HG02642 (cell line): ENCODE measurements at regions not wholly inside any gene's neighbourhood (a gene's known extent, or its start where the extent isn't known, plus 50 kb on each side); places are given as distances from the start of the nearest gene placed in this dataset.

ENCODE experiments used
- ATAC-seq: cut with Tn5 transposase; IDR thresholded peaks from one replicate; pipeline ENCODE4 v1.9.1; 2021; ENCODE audit warnings: mild to moderate bottlenecking; ENCODE audit not compliant: unreplicated experiment, poor library complexity

DNA sequence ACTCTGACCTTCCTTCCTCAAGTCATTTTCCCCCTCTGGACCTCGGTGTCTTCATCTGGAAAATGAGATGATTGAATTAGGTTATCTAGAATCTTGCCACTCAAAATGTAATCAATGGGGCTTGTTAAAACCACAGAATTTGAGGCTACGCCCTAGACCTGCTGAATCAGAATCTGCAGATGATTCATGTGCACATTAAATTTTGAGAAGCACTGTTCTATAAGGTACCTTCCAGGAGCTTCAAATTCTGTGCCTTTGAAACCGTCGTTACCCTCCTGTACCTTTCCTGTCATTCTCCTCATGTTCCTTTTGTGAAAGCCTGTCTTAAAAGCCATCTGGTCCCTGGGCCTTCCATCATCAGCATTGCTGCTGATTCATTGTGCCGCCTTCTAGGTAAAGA lies 172.4 kb upstream of the TOPAZ1 start:
- ATAC-seq, result no peak

DNA sequence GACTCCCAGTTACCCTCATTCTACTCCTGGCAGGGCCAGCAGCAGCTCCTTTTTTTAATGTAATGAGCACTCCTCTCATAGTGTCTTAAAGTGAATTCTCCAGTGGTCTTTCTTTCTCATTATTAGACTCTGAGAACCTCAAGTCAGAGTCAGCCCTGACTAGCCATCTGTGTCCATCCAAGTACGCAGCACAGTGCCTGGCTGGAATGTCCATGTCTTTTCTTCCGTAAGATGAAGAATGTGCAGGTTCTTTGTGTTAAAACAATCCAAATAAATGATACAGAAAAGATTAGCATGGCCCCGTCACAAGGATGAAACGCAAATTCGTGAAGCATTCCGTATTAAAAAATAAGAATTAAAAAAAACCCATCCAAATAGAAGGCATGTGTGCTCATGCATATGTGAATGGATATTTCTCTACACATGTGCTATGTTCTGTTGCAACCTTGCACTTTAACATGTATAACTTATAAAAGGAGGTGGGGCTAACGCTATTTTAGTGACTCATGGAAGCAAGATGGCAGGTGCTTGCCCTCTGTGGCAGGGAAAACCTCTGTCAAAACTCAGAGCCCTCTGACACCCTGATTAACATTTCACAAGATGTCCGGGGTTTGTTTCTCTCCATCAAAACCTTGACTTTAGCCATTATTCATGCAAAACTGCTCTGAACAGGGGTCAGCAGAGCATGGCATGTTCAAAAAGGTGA lies 170.7 kb upstream of the TOPAZ1 start:
- ATAC-seq, result no peak

DNA sequence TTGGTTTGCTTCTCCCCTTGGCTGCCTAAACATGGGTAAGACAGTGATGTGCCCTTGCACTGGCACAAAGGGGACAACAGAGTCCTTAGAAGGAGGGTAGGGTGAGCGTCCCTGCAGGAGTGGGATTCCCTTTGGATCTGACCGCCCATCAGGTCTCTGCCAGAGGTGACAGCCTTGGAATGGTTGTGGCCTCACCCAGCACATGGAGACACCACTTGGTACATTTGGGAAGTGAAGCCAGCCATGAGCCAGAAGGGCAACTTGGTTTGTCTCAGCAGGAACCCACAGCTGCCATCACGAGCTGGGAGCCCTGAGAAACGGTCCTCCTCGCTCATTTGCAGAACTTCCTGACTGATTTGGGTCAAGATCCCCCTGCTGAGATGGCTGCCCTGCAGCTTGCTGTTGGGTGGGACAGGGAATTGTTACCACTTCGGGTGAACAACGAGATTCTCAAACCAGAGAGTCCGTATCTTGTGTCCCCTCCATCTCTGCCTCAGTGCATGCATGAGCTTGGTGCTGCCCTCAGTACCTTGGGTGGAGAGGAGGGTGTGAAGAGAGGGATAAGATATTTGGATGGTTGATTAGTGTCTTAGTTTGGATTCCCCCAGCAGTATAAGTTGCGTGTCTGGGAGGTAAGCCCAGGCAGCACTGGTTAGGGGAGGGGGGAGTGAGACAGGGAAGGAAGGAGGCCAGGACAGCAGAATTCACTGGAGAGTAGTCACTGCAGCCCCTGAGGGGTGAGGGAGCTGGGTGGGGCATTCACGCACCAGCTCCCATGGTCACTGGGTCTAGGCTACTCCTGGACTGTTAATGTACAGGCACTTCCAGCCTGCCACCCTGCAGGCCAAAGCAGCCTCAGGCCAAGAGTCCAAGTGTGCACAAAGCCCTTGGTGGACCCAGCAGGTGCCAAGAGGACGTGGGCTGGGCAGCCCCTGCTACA lies 168.8 kb upstream of the TOPAZ1 start:
- no peak for ATAC-seq

DNA sequence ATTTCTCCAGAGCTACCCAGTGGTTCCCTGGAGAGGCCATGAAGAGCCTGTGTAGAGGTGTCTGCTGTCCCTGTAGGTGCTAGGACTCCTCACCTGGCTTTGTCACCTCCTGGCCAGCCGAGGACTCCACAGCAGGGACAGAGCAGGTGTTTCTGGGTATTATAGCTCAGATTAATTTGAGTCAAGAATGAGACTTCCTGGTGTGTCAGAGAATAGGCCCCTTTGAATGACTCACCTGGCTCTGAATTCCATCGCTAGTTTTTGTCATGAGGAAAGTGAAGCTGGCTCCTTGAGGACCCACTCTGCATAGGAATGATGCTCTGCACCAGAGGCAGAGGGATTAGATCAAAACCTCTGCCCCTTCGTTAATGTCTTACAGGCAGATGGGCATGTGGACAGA lies 167.5 kb upstream of the TOPAZ1 start:
- ATAC-seq, result no peak

DNA sequence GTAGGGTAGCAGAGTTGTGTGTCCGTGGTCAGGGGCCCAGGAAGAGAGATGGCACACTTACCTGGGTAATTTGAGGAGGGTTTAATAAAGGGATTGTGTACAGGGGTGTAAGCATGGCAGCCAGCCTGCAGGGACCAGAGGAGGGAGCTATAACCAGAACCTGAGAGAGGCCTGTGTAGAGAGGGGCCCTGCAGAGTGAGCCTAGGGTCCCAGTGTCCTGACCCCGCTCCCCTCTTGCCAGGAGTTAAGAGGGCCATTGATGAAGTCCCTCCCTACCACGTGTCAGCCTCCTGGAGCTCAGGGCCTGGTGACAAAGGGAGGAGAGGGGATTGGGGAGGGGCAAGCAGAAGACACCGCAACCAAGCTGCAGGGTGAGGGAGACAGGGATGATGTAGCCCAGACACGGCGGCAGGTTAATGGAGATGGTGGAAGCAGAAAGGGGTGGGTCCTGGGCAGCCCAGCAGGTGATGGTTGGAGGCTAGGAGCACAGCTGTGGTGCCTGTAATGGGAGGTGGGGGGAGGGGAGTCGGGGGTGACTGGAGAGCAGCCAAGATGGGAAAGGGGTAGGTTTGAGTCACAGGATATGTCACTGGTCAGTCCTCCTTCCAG lies 165.4 kb upstream of the TOPAZ1 start:
- no peak for ATAC-seq

DNA sequence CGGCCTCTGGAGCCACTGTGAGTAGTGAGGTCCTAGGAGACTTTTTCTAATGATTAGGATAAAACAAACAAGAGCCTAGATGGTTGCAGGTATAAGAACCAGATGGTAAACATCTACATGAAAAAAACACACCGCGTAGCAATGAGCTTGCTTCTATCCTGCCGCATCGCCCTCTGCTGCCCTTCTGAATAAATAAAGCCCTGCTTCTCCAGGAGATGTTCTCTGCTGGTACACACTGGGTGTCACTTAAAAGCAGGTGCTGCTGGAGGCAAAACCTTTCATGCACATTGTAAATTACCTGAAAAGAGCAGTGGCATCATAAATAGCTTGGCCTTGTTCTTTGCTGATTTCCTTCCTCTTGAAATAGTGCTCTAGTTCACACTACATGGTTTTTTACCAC lies 164.4 kb upstream of the TOPAZ1 start:
- ATAC-seq, result no peak

DNA sequence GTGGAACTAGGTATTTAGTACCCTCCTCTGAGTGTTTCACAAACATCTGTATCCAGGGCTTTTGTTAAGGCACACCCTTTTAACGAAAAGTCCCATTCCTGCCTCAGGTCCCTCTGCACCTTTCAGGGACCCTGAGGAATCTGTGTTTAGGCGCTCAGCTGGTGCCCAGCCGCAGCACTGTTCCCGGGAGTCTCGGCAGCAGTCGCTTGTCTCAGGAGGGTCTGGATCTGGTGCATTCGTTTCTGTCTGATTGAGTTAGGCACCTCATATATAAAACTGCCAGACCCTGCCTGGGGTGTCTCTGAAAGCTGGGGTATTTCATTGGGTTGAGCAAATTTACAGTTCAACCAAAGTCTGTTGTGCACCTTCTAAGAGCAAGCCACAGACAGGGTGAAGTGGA lies 162.8 kb upstream of the TOPAZ1 start:
- no peak for ATAC-seq

DNA sequence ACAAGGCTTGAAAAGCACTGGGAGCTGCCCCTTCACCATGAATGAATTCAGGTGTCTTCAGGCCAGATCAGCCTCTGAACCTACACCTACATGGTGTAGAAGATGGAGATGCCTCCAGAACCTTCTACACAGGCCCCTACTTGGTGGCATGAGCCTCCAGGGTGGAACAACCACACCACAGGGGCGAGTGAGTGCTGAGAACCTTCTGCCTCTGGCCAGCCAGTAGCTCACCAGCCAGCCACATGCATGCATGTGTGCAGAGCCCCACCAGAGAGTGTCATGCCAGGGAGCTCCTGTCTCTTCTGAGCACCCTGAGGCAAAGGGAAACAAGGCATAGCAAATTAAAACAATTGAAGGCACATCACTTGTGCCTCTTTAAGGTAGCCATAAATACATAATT lies 161.8 kb upstream of the TOPAZ1 start:
- ATAC-seq, result no peak

DNA sequence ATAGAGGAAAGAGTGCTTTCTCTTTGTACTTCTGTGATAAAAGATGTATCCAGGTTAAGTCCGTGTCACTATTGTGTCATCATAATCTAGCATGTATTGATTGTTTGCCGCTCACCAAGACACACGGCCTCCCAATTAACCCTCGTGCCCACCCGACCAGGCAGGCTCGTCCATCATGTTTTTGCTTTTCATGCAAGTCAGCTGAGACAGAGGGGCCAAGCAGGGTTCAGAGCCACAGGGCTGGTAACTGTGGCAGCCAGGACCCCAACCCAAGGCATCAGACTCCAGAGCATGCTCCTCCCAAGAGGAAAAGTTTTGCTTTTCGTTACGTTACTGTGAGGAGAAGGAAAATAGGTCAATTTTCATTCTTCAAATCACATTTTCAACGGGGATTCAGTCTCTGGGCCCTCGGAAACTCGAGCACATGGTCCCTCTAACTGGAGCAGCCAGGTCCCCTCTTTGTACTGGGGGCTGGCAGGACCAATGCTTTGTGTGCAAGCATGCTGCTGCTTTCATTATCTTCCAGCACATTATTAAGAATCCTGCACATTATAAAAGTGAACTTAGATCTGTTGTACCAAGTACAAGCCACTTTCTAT lies 161.1 kb upstream of the TOPAZ1 start:
- ATAC-seq, result no peak

DNA sequence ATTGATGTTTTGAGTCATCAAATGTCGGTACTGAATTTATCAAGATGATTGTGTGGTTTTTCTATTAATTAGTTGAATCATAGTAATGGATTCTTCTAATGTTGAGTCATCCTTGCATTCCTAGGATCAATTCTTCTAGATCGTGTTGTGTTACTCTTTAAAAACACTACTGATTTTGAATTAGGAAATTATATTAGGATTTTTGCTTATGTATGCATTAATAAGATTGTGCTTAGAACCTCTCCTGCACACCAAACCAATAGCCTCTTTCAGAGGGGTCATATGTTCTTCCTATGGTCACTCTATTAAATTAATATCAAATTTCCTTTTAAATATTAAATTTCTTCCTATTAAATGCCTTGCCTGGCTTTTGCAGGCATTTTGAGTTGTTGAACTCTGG lies 151.7 kb upstream of the TOPAZ1 start:
- no peak for ATAC-seq

DNA sequence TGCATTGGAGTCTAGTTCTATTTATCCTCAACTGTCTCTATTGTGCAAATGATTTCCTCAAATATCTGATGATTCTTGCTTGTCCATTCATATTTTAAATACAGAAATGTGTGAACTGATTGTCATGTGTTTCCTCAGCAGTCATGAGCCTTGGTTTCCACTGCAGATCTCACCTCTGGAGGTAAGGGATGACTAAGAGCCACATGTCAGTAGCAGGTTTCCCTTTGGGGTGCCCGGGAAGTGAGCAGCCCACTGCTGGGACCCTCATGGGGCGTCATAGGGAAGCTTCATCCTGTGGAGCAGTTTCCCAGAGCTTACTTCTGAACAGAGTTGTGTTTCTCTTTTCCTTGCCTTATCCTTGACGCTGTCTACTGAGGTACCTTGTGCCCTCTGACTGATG lies 149.2 kb upstream of the TOPAZ1 start:
- no peak for ATAC-seq

DNA sequence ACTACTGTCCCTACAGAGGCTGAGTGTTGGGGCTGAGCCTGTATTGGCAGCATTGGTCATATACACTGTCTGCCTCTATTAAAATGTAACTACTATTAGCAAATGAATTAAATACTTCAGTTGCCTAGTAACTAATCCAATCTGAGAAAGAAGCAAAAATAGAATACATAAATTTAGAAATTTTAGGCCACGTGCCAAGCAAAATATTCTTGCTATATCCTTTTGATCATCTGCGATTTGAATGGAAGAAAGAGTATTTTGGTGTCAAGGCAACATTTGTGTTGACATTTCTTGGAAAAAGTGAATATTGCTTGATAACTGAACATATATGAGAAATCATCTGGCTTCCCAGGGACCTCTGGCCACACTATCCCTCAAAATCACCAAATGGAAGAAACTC lies 148.2 kb upstream of the TOPAZ1 start:
- ATAC-seq, result no peak

DNA sequence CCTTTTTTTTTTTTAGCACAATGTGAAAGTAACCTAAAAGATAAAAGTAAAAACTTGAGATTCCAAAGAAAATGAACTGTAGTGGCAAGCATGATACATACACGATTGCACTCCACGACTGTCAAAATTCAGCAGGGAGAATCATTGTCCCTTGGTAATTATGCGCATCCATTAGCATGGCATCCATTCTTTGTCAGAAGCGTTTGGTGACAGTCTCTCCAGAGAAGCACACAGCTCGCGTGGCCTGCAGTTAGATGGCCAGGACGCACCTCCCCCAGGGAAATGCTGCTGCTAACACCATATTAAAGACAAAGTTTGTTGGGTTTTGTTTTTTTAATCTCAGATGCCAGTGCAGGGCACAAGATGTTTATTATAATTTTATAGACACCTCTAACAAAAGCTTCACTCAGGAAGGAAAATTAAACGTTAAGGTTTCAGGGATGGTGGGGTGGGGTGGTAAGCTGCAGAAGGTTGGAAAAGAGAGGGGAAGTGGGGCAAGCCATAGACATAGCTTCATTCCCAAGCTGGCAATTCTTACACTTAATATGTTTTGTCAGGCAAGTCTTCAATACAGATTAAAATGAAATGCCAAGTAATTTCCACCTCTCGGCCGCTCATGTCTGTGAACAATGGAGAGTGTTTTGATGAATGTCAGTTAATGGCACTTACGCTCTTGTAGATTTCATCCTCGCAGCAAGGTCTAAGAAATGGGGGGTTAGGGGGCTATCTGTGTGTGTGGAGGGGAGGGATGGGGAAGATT lies 142.8 kb upstream of the TOPAZ1 start:
- ATAC-seq, result no peak

DNA sequence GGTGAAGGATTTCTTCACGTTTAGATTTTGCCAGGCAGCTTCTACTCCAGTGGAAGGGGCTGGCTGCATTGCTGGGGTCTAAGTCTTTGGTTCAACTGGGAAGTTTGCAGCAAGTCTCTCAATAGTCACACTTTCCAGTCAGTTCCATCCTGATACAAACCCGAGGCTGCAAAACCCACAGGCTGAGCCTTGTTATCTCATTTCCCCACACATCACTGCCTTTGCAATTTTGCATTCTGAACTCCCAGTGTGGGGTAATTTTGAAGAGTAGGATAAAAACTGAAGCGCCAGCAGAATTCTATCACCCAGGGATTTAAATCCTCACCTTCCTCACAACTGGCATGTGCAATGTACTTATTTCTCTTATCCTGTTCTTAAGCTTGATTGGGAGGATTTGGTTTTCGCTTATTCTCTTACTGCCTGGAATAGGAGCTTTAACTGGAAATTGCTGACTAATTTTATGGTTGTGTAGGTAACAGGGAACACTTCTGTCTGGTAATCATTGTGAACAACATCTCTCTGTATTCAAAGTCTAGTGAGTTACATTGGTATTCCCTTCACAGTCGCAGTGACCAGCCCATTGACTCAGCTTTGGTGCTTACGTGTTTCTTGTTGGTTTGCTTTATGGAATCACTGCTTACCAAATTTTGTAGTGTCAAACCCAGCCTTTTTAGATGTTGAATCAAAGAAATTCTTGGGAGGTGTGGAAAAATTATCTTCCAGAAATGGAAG lies 142.0 kb upstream of the TOPAZ1 start:
- no peak for ATAC-seq

DNA sequence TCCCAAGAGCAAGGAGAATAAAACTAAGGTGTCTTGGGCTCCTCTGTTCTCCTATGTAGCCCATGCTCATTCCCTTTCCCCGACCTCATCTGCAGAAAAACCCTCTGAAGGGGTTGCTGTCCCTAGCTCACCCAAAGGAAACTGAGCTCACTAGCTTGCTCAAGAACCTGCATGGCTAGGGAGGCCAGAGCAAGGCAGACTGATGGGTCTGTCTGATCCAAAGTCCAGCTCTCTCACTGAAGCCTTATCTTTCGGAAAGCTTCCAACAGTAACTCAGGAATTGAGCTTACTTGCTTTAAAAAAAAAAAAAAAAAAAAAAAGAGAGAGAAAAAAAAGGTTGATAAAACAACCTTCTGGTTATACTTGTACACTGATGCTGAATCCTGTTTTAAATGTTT lies 141.4 kb upstream of the TOPAZ1 start:
- no peak for ATAC-seq

DNA sequence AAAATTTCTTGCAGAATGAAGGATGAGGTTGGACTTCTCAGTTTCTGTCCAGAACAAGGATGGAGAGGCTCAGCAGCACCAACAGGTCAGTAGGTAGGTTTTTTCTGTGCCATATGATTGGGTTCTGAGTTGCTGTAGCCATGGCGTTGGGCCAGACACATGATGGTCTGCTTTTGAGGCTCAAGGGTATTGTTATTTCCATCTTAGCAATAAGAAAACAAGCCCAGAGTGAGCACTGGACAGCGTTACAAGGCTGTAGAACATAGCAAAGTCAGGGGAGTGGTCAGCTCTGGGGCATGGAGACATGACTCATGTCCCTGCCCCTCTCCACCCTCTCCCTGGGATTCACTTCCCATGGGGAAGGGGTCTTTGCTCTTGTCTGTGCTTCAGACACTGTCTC lies 137.6 kb upstream of the TOPAZ1 start:
- ATAC-seq, result no peak

DNA sequence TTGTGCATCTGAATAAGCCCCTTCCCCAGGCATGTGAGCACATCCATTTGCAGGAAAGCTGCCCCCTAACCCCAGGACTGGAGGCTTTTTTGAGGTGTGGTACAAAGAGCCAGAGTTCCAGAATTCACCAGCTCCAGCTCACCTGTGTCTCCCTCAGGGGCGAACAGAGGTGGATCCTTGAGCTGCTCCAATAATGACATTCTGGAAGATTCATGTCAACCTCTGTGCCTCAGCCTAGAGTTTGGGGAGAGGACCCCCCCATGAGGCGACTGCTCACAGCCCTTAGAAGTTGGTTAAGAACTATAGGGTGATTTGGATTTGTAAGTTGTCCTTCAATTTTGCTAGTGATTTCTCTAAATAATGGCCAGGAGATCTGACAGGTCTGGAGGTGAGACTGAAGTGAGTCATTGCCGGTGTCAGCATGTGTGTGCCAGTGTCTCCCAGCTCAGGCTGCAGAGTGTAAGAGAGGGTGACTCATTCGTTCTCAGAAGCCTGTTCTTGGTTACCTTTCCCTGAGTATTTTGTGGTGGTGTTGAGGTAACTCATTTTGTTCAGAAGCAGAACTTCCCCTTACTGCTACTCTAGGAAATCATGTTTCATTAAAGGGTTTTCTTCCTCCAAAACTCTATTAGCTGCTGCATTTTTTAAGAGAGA lies 136.9 kb upstream of the TOPAZ1 start:
- peak; percentile 91 for ATAC-seq

DNA sequence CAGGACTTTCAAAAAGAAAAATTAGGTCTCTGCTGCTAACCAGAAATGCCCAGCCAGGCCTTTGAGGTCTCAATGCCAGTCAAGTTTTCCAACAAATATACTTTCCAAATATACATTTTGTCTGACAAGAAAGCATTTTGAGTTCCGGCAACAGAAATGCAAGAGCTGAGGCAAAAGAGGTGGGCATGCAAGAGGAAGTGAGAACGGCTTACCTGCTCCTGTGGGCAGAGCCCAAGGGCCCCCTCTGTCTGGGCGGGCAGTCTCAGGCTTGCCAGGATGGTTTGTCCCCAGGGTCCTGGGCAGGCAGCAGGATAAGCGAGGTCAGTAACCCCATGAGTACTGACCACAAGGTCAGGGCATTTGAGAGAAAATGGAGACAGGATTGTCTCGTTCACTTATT lies 136.1 kb upstream of the TOPAZ1 start:
- ATAC-seq, result no peak

DNA sequence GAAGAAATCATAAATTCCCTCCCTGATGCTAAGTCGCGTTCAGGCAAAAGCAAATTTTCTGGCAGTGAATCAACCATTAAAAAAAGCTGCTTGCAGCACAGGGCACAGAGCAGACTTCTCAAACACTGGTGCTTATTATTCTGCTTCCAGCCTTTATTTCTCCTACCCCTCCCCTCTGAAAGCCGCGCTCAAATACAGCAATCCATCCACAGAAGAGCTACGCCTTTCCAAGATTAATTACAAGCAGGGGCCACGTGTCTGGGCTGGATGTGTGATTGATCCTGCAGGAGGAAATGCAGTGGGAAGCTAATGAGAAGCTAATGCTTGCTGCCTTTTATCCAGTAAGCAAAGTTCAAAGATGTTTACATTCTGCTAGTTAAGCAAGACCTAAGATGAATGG lies 134.9 kb upstream of the TOPAZ1 start:
- no peak for ATAC-seq
